HUES6 (cell line): ENCODE measurements at regions not wholly inside any gene's neighbourhood (a gene's known extent, or its start where the extent isn't known, plus 50 kb on each side); places are given as distances from the start of the nearest gene placed in this dataset.

Experiments
- H3K27ac ChIP-seq: 2 replicates; pipeline ENCODE4 v1.7.0; 2013; ENCODE audit warnings: low read depth, mild to moderate bottlenecking, low read length, inconsistent platforms
- H3K27me3 ChIP-seq: 2 replicates; pipeline ENCODE4 v1.6.1; 2013; ENCODE audit warnings: low read length; ENCODE audit not compliant: control insufficient read depth, insufficient read depth
- H3K36me3 ChIP-seq: 2 replicates; pipeline ENCODE4 v1.6.1; 2013; ENCODE audit warnings: low read length; ENCODE audit not compliant: control insufficient read depth, insufficient read depth
- H3K4me1 ChIP-seq: 2 replicates; pipeline ENCODE4 v1.6.1; 2013; ENCODE audit warnings: low read length; ENCODE audit not compliant: control insufficient read depth, insufficient read depth
- H3K4me3 ChIP-seq: 2 replicates; pipeline ENCODE4 v1.5.1; 2013; ENCODE audit warnings: low read depth, low read length
- H3K9ac ChIP-seq: one replicate; pipeline ENCODE4 v1.6.1; 2013; ENCODE audit warnings: mild to moderate bottlenecking, low read length
- H3K9me3 ChIP-seq: 2 replicates; pipeline ENCODE4 v1.6.1; 2013; ENCODE audit warnings: low read depth, low read length; ENCODE audit not compliant: control insufficient read depth, insufficient read depth

GRCh38 chr15:62957130-62957529, 85.4 kb upstream of the TPM1 start:
- Histone ChIP-seq H3K4me3 (no peak overlapping the region), H3K9ac (no peak overlapping the region), H3K27me3 (no peaks in the 10 kb centered on the region), H3K4me1 (peaks cover 13% of the 10 kb centered on the region), H3K36me3 (no peaks in the 10 kb centered on the region), H3K9me3 (no peaks in the 10 kb centered on the region), H3K27ac (no peak overlapping the region)

- no peaks in the 10 kb centered on the region for H3K36me3 ChIP-seq
- H3K4me1 ChIP-seq, result peaks cover 13% of the 10 kb centered on the region
- no peaks in the 10 kb centered on the region for H3K27me3 ChIP-seq
- no peak overlapping the region for H3K9ac ChIP-seq
- no peak overlapping the region for H3K4me3 ChIP-seq
- no peak overlapping the region for H3K27ac ChIP-seq
- no peaks in the 10 kb centered on the region for H3K9me3 ChIP-seq
Observed at GRCh38 chr15:62958528-62959363, 83.8 kb upstream of the TPM1 start.

- H3K36me3 ChIP-seq, result no peaks in the 10 kb centered on the region
- H3K4me1 ChIP-seq, result peaks cover 13% of the 10 kb centered on the region
- H3K9me3 ChIP-seq, result no peaks in the 10 kb centered on the region
- no peak overlapping the region for H3K9ac ChIP-seq
- H3K27ac ChIP-seq, result no peak overlapping the region
- no peak overlapping the region for H3K4me3 ChIP-seq
- no peaks in the 10 kb centered on the region for H3K27me3 ChIP-seq
Observed at GRCh38 chr15:62961134-62961533, 81.4 kb upstream of the TPM1 start.

GRCh38 chr15:62962101-62962995, 80.2 kb upstream of the TPM1 start:
- no peaks in the 10 kb centered on the region for H3K27me3 ChIP-seq
- no peak overlapping the region for H3K4me3 ChIP-seq
- no peak overlapping the region for H3K27ac ChIP-seq
- H3K9me3 ChIP-seq, result no peaks in the 10 kb centered on the region
- peaks cover 13% of the 10 kb centered on the region for H3K4me1 ChIP-seq
- no peaks in the 10 kb centered on the region for H3K36me3 ChIP-seq
- no peak overlapping the region for H3K9ac ChIP-seq

- no peaks in the 10 kb centered on the region for H3K27me3 ChIP-seq
- peaks cover 10% of the 10 kb centered on the region for H3K4me1 ChIP-seq
- H3K4me3 ChIP-seq, result no peak overlapping the region
- no peak overlapping the region for H3K27ac ChIP-seq
- no peaks in the 10 kb centered on the region for H3K9me3 ChIP-seq
- no peak overlapping the region for H3K9ac ChIP-seq
- H3K36me3 ChIP-seq, result no peaks in the 10 kb centered on the region
Observed at GRCh38 chr15:62964251-62964650, 78.3 kb upstream of the TPM1 start.

GRCh38 chr15:62966294-62967078, 76.1 kb upstream of the TPM1 start:
- H3K4me1 ChIP-seq, result peaks cover 10% of the 10 kb centered on the region
- H3K27ac ChIP-seq, result no peak overlapping the region
- H3K9me3 ChIP-seq, result no peaks in the 10 kb centered on the region
- no peaks in the 10 kb centered on the region for H3K36me3 ChIP-seq
- H3K9ac ChIP-seq, result no peak overlapping the region
- no peak overlapping the region for H3K4me3 ChIP-seq
- no peaks in the 10 kb centered on the region for H3K27me3 ChIP-seq

- Histone ChIP-seq H3K36me3 (no peaks in the 10 kb centered on the region), H3K27me3 (no peaks in the 10 kb centered on the region), H3K4me3 (no peak overlapping the region), H3K4me1 (peaks cover 10% of the 10 kb centered on the region), H3K27ac (no peak overlapping the region), H3K9ac (no peak overlapping the region), H3K9me3 (no peaks in the 10 kb centered on the region)
Observed at GRCh38 chr15:62968699-62969098, 73.8 kb upstream of the TPM1 start.

- Histone ChIP-seq H3K9me3 (no peaks in the 10 kb centered on the region), H3K4me1 (peaks cover 10% of the 10 kb centered on the region), H3K36me3 (no peaks in the 10 kb centered on the region), H3K27ac (no peak overlapping the region), H3K9ac (no peak overlapping the region), H3K27me3 (no peaks in the 10 kb centered on the region), H3K4me3 (no peak overlapping the region)
Observed at GRCh38 chr15:62969442-62970089, 73.0 kb upstream of the TPM1 start.

GRCh38 chr15:62972814-62973213, 69.7 kb upstream of the TPM1 start:
- Histone ChIP-seq H3K27me3 (no peaks in the 10 kb centered on the region), H3K4me3 (no peak overlapping the region), H3K9me3 (no peaks in the 10 kb centered on the region), H3K27ac (no peak overlapping the region), H3K9ac (no peak overlapping the region), H3K36me3 (no peaks in the 10 kb centered on the region), H3K4me1 (peaks cover 15% of the 10 kb centered on the region)

GRCh38 chr15:62975515-62975914, 67.0 kb upstream of the TPM1 start:
- no peaks in the 10 kb centered on the region for H3K36me3 ChIP-seq

More at GRCh38 chr15:62975515-62975914, 67.0 kb upstream of the TPM1 start:
- H3K9me3 ChIP-seq, result no peaks in the 10 kb centered on the region
- H3K4me3 ChIP-seq, result no peak overlapping the region
- no peak overlapping the region for H3K9ac ChIP-seq
- H3K27ac ChIP-seq, result no peak overlapping the region
- H3K4me1 ChIP-seq, result peaks cover 5% of the 10 kb centered on the region; the same call in 1 of the 2 replicates
- H3K27me3 ChIP-seq, result no peaks in the 10 kb centered on the region
